ENCODE measurements at regions not wholly inside any gene's neighbourhood (a gene's known extent, or its start where the extent isn't known, plus 50 kb on each side); places are given as distances from the start of the nearest gene placed in this dataset.
A peak's percentile ranks its signal among the peaks of the same experiment; 100 is the strongest.

GRCh38 chr5:6806668-6807067 lies 93.4 kb downstream of the TENT4A start:
- DNase-seq (ENCODE audit: low read depth in 2 of 2) = no peak

- no peak for DNase-seq (ENCODE audit: low read depth in 2 of 2)
Measured at GRCh38 chr5:6808462-6808861, 95.2 kb downstream of the TENT4A start.

- DNase-seq (ENCODE audit: low read depth in 2 of 2) = no peak
Measured at GRCh38 chr5:6810641-6811405, 97.6 kb downstream of the TENT4A start.

GRCh38 chr5:6812091-6812490 lies 98.9 kb downstream of the TENT4A start:
- no peak for DNase-seq (ENCODE audit: low read depth in 2 of 2)

GRCh38 chr5:6812800-6813731 lies 99.8 kb downstream of the TENT4A start:
- no peak for DNase-seq (ENCODE audit: low read depth in 2 of 2)

GRCh38 chr5:6814816-6815215 lies 101.6 kb downstream of the TENT4A start:
- no peak for DNase-seq (ENCODE audit: low read depth in 2 of 2)

- no peak for DNase-seq (ENCODE audit: low read depth in 2 of 2)
Measured at GRCh38 chr5:6818594-6819511, 105.6 kb downstream of the TENT4A start.

- DNase-seq (ENCODE audit: low read depth in 2 of 2) = no peak
Measured at GRCh38 chr5:6819521-6819920, 106.3 kb downstream of the TENT4A start.

- DNase-seq (ENCODE audit: low read depth in 2 of 2) = no peak
Measured at GRCh38 chr5:6820851-6821479, 107.7 kb downstream of the TENT4A start.

- DNase-seq (ENCODE audit: low read depth in 2 of 2) = no peak
Measured at GRCh38 chr5:6822068-6822467, 108.8 kb downstream of the TENT4A start.

GRCh38 chr5:6822556-6823343 lies 109.5 kb downstream of the TENT4A start:
- DNase-seq (ENCODE audit: low read depth in 2 of 2) = no peak

- no peak for DNase-seq (ENCODE audit: low read depth in 2 of 2)
Measured at GRCh38 chr5:6823996-6824395, 110.8 kb downstream of the TENT4A start.

- no peak for DNase-seq (ENCODE audit: low read depth in 2 of 2)
Measured at GRCh38 chr5:6825678-6826244, 112.5 kb downstream of the TENT4A start.

GRCh38 chr5:6826756-6827155 lies 113.5 kb downstream of the TENT4A start:
- DNase-seq (ENCODE audit: low read depth in 2 of 2) = no peak

- peak in 1 of 2 donors; percentile 6 for DNase-seq (ENCODE audit: low read depth in 2 of 2)
Measured at GRCh38 chr5:6827526-6828219, 114.4 kb downstream of the TENT4A start.

- no peak for DNase-seq (ENCODE audit: low read depth in 2 of 2)
Measured at GRCh38 chr5:6829150-6829784, 116.0 kb downstream of the TENT4A start.

- DNase-seq (ENCODE audit: low read depth in 2 of 2) = no peak
Measured at GRCh38 chr5:6830643-6831239, 117.5 kb downstream of the TENT4A start.

Measured in activated CD8-positive, alpha-beta memory T cell treated with anti-CD3 and anti-CD28 coated beads for 4 hours (primary cell).